ENCODE measurements at regions not wholly inside any gene's neighbourhood (a gene's known extent, or its start where the extent isn't known, plus 50 kb on each side); places are given as distances from the start of the nearest gene placed in this dataset.

- TF ChIP-seq CTCF (IDR thresholded peaks at IDR 0.05) (no peak), POLR2A (IDR thresholded peaks at IDR 0.05) (no peak), POLR2AphosphoS5 (IDR thresholded peaks at IDR 0.05) (no peak)
These were observed 491.5 kb upstream of the MPDZ start for GRCh38 chr9:13770956-13771355.

Data from suprapubic skin (tissue), 4 donors.